DMS114 treated with DMSO at 0.1 percent for 48 hours (cell line): ENCODE measurements at regions not wholly inside any gene's neighbourhood (a gene's known extent, or its start where the extent isn't known, plus 50 kb on each side); places are given as distances from the start of the nearest gene placed in this dataset.

Experiments
- DNase-seq: peaks from one replicate; lab custom pipeline; 2025; ENCODE audit not compliant: unreplicated experiment; lab: John Stamatoyannopoulos, UW

DNA sequence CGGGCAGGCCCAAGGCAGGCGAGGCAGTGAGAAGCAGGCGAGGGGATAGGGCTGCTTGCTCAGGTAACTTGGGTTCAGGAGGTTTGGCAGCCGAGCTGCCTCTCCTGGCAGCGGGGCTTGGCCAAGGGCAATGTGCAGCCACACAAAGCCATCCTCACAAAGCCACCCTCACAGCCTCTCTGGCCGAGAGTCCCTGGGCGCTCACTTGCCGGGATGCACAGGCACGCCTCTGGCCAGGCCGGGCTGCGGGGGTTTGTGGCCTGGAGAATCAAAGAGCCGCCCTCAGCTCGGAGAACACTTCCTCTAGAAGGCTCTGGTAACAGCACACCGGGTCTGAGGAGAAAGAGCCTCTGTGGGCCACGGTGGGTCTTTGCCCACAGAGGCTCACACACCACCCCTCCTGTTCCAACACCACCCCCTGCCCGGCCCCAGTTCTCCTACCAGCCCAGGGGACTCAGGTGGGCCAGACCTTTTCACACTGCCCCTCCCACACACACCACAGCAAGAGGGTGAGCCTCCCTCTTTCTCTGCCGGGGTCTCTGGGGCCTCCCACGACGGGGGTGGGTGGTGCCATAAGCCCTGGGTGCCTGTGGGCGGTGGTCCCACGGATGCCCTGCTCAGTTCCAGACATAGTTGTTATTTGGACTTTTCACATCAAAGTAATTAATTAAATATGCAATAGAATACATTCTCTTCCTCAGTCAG lies 186.9 kb downstream of the ZFP36L2 start:
- no peak for DNase-seq

DNA sequence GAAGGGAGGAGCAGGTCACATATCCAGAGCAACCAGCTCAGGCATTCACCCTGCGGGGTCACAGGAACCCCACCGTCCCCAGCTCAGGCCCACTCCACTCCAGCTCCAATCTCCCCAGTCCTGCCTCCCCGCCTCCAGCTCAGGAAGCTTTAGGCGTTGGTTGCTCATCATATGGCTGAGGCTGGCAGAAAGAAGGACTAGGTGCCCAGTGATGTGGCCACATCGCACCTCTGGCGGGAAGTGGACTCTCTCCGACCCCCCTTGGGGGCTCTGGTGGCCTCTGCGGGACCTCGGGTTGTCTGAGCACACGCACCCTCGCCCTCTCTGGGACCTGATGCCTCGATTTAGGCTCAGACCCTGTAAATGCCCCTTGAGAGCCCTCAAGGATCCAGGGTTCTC lies 187.7 kb downstream of the ZFP36L2 start:
- no peak for DNase-seq

DNA sequence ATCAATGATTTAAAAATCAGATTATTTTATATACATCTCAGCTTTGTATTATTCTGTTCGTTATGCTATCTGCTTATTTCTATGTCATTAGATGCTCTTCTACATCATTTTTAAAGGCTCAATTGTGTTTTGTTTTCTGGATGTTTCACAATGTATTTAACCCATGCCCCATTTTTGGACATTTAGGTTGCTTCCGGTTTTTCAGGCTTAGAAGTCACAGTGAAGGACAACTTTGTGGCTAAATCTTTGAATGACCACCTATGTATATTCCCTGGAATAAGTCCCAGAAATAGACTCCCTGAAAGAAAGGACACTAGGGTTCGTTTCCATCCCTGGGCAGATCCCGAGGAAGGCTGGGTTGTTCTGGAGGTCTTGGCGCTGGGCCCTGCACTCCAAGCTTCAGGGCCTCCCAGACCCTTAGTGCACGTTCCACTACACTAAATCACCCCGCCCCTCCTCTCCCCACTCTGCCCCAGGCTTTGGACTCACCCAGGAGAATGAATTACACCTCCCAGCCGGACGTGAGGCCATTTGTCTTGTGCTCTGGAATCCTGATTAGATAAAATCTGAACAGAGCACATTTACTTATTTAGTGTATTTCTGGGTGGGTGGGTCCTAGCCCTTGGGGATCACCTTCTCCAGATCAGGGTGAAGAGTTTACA lies 188.2 kb downstream of the ZFP36L2 start:
- no peak for DNase-seq

DNA sequence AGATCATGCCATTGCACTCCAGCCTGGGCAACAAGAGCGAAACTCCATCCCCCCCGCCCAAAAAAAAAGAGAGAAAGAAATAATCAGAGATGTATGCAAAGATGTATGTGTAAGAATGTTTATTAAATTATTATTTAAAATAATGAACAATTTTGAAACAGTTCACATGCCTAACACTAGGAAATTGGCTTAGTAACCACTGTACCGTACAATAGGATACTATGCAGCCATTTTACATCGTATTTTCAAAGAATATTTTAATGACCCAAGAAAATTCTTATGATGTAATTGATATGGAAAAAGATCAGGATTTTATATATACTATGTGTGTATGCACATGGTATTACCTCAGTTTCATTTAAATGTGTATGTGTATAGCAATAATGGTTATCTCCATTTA lies 190.5 kb downstream of the ZFP36L2 start:
- no peak for DNase-seq

DNA sequence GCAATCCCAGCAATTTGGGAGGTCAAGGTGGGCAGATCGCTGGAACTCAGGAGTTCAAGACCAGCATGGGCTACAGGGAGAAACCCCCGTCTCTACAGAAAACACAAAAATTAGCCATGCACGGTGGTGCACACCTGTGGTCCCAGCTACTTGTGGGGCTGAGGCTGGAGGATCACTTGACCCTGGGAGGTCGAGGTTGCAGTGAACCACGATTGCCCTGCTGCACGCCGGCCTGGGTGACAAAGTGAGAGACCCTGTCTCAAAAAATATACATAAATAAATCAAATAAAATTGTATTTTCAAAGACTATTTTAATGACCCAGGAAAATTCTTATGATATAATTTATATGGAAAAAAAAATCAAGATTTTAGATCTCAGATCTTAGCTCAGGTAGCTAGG lies 191.5 kb downstream of the ZFP36L2 start:
- no peak for DNase-seq

DNA sequence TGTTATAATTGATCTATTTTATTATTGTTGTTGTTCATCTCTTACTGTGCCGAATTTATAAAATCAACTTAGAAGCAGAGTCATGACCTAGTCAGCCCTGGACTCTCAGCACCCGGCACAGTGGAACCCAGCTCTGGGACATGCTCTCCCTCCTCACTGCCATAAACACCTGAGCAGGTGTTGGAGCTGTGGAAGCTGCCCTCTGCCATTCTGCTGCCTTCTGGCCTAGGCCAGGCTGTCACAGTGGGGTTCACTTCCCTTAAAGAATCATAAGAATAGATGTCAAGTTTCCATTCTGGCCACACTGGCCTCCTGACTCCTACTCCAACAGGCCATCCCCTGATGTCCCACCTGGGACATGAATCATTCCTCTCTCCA lies 192.2 kb downstream of the ZFP36L2 start:
- DNase-seq = no peak

DNA sequence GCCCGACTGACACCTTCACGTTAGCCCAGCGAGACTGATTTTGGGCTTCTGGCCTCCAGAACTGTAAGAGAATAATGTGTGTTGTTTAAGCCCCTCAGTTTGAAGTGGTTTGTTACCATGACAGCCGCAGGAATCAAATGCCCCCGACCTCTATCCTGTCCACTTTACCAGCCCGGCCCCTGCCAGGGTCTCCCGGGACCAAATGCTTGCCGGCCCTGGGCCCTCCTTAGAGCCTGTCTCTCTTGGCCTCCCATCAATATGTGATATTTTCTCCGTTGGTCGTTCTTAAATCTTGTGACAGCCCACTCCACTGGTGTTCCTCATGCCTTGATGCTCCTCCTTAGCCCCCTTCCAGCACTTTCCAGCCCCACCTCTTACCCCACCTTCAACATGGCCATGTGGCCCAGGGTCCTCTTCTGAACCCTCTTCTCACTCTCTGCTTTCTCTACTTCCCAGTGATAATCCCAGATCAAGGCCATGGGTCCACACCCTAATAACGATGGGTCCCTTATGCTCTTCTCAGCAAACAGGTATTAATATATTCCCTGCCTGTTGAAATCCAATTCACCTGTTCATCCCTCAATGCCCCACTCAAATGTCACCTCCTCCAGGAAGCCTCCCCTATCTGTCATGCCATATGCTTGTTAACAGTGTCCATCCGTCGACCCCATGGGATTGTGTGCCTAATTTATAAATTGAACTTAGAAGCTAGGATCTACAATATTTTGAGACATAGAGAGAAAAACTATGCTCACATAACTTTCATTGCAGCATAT lies 192.8 kb downstream of the ZFP36L2 start:
- DNase-seq = no peak

DNA sequence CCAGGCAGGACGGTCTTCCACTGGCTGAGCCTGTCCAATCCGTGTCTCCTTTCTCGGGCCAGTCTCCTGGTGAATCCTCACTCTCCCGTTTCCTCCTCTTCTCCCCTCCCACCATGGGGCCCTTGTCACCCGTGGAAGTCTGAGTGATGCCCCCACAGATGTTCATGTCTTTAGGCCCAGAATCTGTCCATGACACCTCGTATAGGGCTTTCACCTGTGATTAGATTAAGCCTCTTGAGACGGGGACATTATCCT lies 193.5 kb downstream of the ZFP36L2 start:
- DNase-seq = no peak

DNA sequence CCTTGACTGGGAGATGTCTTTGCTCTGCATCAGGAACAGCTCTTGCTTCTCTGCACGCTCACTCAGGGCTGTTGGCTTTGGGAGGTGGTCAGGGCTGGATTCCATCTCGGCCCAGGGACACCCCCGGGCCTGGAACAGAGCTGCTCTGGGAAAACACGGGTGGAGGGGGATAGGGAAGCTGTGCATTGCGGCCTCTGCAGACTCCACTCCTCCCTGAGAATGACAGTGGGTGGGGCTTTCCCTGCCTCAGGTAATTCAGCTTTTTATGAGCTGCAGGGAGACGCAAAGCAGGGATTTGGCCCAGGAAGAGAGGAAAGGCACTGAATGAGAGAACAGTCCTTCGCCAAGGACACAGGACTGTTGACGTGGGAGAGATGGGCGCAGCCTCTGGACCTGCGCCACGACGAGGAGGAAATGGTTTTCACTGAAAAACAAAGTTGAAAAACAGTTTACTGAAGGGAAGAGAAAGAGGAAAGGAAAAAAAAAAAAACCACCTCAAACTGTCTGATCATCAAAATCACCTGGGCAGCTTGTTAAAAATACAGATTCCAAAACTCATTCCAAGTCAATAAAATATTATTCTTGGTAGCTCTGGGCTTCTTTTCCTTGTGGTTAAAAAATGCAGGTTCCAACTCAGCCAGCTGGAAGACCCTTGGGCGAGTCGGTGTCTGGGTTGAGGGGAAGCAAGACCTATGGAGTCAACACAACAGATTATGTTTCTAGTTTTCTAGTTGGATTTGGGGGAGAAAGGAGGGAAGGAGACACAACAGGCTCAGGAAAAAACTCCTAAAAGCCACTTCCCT lies 194.0 kb downstream of the ZFP36L2 start:
- no peak for DNase-seq

DNA sequence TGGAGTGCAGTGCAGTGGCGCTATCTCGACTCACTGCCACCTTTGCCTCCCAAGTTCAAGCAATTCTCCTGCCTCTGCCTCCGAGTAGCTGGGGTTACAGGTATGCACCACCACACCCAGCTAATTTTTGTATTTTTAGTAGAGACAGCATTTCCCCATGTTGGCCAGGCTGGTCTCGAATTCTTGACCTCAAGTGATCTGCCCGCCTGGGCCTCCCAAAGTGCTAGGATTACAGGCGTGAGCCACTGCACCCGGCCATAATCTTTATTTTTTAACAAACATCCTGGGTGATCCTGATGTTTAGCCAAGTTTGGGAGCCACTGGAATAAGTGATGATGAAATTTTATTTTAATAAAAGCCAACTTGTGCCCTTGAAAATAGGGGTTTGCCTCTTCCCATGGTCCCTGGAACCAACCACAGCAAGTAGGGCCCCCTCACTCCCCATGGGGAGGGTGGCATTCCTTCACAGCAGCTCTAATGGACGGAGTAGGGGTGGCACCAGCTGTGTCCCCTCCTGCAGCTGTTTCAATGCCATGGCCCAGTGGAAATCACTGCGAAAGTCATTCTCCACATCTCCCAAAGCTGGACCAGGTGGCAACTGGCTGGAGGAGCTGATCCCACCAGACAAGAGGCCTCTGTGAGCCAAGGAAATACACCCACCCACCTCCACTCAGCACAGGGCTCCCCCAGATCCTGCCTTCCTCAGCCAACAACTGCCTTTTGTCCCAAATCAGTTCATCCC lies 194.8 kb downstream of the ZFP36L2 start:
- DNase-seq = no peak

DNA sequence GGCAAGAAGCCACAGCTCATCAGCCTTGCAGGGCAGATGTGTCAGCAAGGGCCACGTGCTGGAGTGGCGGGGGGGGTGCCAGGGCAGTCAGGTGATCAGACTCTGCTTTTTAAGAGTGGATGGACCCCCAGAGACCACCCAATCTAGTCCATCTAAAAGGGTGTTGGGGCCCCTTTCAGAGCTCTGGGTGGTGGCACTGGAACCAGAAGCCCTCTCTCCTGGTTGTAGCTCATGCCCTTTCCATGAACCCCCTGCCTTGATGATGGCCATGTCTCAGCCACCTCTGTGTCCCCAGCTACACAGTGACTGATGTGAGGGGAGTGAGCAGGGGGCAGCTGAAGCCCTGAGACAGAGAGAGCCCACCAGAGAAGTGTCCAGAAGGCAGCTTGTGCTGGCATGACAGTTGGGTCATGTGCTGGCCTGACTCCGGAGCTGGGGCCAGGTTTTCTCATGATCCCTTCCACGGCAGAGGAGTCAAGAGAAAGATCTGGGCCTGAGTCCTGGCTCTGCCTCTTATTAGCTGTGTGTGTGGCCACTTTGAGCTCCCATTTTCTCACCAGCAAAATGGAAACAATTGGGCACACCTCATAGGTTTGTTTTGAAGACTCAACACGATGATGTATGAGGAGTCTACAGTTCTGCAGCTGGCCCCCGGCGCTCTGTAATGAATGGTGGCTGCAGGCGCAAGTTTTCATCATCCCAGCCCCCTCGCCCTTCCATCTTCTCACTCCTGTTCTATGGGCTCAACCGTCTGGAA lies 195.7 kb downstream of the ZFP36L2 start:
- no peak for DNase-seq

DNA sequence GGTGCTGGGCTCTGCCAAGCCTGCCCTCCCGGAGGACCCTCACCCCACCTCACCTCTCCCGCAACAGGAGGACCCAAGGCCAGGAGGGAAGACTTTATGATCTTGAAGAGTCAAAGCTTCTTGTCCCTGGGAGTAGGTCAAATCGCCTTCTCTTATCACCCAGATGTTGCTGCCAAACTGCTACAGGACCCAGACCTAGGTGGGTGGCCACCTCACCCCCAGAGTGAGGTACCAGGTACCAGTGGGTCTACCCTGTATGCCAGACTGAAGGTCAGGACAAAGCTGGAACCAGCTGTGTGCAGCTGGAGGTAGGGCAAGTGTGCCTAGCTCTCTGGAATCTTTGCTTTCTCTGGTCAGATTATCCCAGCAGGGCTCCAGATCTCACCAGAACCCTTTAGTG lies 197.2 kb downstream of the ZFP36L2 start:
- no peak for DNase-seq

DNA sequence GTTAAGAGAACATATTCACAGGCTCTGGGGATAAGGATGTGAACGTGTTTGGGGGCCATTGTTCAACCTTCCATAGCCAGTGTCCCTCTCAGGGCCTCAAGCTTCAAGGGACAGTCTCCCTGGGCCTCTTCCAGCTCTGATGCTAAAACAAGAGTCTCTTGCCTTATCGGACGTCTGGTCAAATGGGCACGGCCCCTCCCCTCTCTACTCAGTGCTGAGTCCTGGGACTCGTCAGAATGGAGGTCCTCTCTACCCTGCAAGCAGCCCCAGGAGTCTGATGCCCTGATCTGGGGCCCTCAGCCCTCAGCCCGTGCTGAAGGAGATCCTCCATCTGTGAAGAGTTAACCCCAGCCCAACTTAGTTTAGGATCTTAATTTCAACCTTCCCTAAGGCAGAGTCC lies 198.2 kb downstream of the ZFP36L2 start:
- no peak for DNase-seq

DNA sequence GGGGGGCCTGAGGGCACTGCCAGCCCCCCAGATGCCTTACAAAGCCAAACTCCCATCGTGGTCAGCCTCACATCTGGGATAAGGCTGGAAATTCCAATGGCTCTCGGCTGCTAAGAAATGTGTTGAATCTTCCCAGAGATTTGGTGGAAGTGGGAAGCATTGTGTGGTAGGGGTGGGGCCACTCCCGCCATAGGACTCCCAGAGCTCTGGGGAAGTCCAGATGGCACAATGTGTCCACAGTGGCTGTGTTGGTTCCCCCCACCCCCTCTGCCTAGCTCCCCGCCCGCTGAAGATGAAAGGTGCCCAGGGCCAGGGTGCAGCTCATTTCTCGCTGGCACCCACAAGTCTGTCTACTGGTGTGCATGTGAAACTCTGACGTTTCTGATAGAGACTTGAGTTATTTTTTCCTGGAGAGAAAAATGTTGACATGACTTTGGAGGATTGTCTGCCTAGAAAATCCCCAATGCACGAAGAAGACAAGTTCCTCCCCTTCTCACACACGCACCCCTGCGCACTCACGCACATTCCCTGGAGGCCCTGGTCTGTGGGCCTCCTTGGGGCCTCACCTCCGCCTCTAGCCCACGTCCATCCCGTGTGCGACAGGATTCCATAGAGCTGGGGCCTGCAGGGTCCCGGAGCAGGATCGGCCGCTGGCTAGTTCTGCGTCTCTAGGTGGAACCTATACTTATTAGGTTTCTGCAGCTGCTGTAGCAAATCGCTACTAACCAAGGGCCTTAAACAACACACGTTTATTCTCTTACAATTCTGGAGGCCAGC lies 199.1 kb downstream of the ZFP36L2 start:
- no peak for DNase-seq

DNA sequence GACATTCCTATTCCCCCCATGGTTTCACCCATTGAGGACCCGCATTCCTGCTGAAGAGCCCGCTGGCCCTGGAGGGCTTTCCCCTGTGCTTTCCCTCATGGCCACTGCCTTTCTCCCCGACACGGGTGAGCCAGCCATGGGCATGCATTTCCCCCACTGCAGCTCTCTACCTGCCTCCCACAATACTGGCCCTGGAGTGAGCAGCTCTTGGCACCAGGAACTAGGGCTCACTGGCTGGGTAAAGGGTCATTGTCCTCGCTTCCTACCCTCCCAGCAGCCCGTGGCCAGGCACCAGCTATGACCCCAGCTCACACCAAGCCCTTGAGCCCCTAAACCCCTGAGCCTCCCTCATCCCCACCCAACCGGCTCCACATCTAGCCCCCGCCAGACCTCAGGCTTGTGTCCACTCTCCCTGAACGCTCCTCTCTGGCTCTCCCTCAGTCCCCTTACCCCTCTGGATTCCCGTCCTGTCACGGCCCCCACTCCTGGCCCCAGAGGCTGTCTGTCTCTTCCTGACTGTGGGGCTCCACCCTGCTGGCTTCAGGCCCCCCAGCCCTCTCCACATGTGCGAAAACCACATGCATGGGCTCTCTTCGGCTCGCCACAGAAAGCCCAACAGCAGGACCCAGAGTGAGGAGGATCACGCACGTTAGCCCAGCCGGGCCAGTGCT lies 199.8 kb downstream of the ZFP36L2 start:
- no peak for DNase-seq

DNA sequence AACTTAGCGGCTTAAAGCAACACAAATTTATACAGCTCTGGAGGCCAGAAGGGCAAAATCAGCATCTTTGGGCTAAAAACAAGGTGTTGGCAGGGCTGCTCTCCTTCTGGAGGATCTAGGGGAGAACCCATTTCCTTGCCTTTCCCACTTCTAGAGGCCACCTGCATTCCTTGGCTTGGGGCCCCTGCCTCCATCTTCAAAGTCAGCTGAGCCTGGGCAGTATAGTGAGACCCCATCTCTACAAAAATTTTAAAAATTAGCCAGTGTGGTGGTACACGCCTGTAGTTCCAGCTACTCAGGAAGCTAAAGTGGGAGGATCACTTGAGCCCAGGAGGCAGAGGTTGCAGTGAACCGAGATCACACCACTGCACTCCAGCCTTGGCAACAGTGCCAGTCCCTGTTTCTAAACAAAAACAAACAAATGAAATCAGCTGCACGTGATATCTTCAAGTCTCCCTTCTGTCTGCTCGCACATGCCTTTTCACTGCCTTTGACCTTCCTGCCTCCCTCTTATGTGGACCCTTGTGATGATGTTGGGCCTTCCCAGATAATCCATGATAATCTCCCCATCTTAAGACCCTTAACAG lies 200.6 kb downstream of the ZFP36L2 start:
- DNase-seq = no peak

DNA sequence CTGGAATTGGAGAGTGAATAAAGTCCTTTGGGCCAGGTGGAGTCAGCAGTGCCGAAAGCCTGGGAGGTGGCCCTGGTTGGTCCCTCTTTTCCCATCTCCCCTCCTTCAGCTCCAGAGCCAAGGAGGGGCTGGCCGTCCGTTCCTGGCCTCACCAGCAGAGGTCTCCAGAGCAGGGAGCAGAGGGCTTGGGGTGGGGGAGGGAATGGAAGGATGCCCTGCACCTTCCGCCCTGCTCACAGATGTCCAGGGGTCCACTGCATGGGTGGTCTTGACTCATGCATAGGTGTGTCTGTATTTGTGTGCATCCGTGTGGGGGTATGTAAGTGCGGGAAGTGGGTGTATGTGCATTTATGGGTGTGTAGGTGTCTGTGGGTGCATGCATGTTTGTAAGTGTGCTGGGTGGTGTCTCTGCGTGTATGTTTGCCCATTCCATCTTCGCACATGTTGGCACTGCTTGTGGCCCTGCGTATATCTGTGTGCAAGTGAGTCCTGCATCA lies 201.8 kb downstream of the ZFP36L2 start:
- DNase-seq = peak; percentile 9

DNA sequence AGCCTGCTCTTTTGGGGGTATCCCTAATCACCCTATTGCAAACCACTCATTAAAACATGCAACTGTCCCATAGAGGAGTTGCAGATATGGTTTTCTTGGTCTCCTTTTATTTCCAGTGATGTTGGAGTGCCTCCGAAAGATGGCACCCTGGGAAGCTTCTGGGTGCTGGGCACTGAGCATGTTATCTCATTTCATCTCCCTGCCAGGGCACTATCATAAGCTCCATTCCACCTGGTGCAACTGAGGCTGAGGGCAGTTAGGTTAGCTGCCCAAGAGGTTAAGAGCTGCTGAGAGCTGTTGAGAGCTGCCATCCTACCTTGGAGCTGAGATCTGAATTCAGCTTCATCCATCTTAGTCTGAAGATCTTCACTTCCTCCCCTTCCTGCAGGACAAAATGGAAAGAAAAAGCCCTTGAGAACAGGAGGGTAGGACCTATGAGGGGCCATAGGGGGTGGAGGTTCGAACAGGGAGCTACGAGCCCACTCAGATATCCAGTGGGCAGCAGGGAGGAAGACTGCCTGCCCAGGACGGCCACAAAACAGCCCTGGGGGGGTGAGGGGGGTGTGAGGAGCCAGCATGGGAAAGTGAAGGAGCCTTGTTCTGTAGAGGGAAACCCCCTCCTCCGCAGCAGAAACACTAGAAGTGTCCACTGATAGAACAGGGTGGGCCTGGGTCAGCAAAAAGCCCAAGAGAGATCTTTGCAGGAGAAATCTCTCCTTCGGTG lies 202.5 kb downstream of the ZFP36L2 start:
- no peak for DNase-seq
